ENCODE measurements at regions not wholly inside any gene's neighbourhood (a gene's known extent, or its start where the extent isn't known, plus 50 kb on each side); places are given as distances from the start of the nearest gene placed in this dataset.
A peak's percentile ranks its signal among the peaks of the same experiment; 100 is the strongest.

- Histone ChIP-seq H3K27ac (ENCODE audit: low read depth in 1 of 2, low read length in 1 of 2) (no peak overlapping the region), H3K4me1 (ENCODE audit: control insufficient read depth in 5 of 5, insufficient read depth in 5 of 5, low read length in 5 of 5) (no peaks in the 10 kb centered on the region), H3K36me3 (ENCODE audit: control insufficient read depth in 4 of 4, insufficient read depth in 4 of 4, low read length in 4 of 4) (no peaks in the 10 kb centered on the region), H3K9ac (ENCODE audit: insufficient read depth in 1 of 2, low read length in 2 of 2) (no peak overlapping the region), H3K4me3 (no peak overlapping the region), H3K9me3 (ENCODE audit: control insufficient read depth in 4 of 4, insufficient read depth in 3 of 4, low read length in 3 of 4) (peaks cover 0 to 5% (median 0%) of the 10 kb centered on the region in 4 donors), H3K27me3 (ENCODE audit: control insufficient read depth in 3 of 3, insufficient read depth in 3 of 3, low read length in 2 of 3) (no peaks in the 10 kb centered on the region)
- ATAC-seq (ENCODE audit: insufficient read depth, low FRiP score) (no peak), DNase-seq (peak; percentile 45 to 78 (median 66))
- TF ChIP-seq CTCF (IDR thresholded peaks at IDR 0.05; ENCODE audit: control extremely low read depth, extremely low read depth), result no peak
- WGBS, 2 donors, result 82 to 83% methylated on average over 7 of the region's 7 CpGs
These were observed 661.5 kb downstream of the LIG4 start for GRCh38 chr13:107553838-107554237.

- Histone ChIP-seq H3K4me1 (ENCODE audit: control insufficient read depth in 5 of 5, insufficient read depth in 5 of 5, low read length in 5 of 5) (no peaks in the 10 kb centered on the region), H3K9me3 (ENCODE audit: control insufficient read depth in 4 of 4, insufficient read depth in 3 of 4, low read length in 3 of 4) (peaks cover 0 to 2% (median 0%) of the 10 kb centered on the region in 4 donors), H3K27ac (ENCODE audit: low read depth in 1 of 2, low read length in 1 of 2) (no peak overlapping the region), H3K36me3 (ENCODE audit: control insufficient read depth in 4 of 4, insufficient read depth in 4 of 4, low read length in 4 of 4) (no peaks in the 10 kb centered on the region), H3K27me3 (ENCODE audit: control insufficient read depth in 3 of 3, insufficient read depth in 3 of 3, low read length in 2 of 3) (no peaks in the 10 kb centered on the region), H3K4me3 (no peak overlapping the region), H3K9ac (ENCODE audit: insufficient read depth in 1 of 2, low read length in 2 of 2) (no peak overlapping the region)
- ATAC-seq (ENCODE audit: insufficient read depth, low FRiP score) (no peak), DNase-seq (no peak)
- TF ChIP-seq CTCF (IDR thresholded peaks at IDR 0.05; ENCODE audit: control extremely low read depth, extremely low read depth), result no peak
- 82 to 88% methylated on average over 2 of the region's 2 CpGs for whole genome bisulfite sequencing, 2 donors
These were observed 663.8 kb downstream of the LIG4 start for GRCh38 chr13:107551521-107551920.

- H3K27me3 ChIP-seq (ENCODE audit: control insufficient read depth in 3 of 3, insufficient read depth in 3 of 3, low read length in 2 of 3), result no peaks in the 10 kb centered on the region
- no peak for ATAC-seq (ENCODE audit: insufficient read depth, low FRiP score)
- WGBS, 2 donors, result 75 to 81% methylated on average over 1 of the region's 1 CpG
These were observed 667.0 kb downstream of the LIG4 start for GRCh38 chr13:107548338-107548737.

More at GRCh38 chr13:107548338-107548737, 667.0 kb downstream of the LIG4 start:
- DNase-seq, result no peak
- no peaks in the 10 kb centered on the region for H3K4me1 ChIP-seq (ENCODE audit: control insufficient read depth in 5 of 5, insufficient read depth in 5 of 5, low read length in 5 of 5)
- TF ChIP-seq CTCF (IDR thresholded peaks at IDR 0.05; ENCODE audit: control extremely low read depth, extremely low read depth), result no peak
- H3K9ac ChIP-seq (ENCODE audit: insufficient read depth in 1 of 2, low read length in 2 of 2), result no peak overlapping the region
- no peak overlapping the region for H3K4me3 ChIP-seq
- peaks cover 0 to 2% (median 0%) of the 10 kb centered on the region in 4 donors for H3K9me3 ChIP-seq (ENCODE audit: control insufficient read depth in 4 of 4, insufficient read depth in 3 of 4, low read length in 3 of 4)
- no peaks in the 10 kb centered on the region for H3K36me3 ChIP-seq (ENCODE audit: control insufficient read depth in 4 of 4, insufficient read depth in 4 of 4, low read length in 4 of 4)
- H3K27ac ChIP-seq (ENCODE audit: low read depth in 1 of 2, low read length in 1 of 2), result no peak overlapping the region

Data from lung (tissue), 11 donors.